Activated CD8-positive, alpha-beta memory T cell treated with anti-CD3 and anti-CD28 coated beads, Interleukin-2, amount 50 U/mL, for 24 hours (primary cell): ENCODE measurements at regions not wholly inside any gene's neighbourhood (a gene's known extent, or its start where the extent isn't known, plus 50 kb on each side); places are given as distances from the start of the nearest gene placed in this dataset.

Experiments used
- DNase-seq: peaks from one replicate; pipeline ENCODE4 v3.0.0-alpha.2; 2020; ENCODE audit errors: extremely low read depth

DNA sequence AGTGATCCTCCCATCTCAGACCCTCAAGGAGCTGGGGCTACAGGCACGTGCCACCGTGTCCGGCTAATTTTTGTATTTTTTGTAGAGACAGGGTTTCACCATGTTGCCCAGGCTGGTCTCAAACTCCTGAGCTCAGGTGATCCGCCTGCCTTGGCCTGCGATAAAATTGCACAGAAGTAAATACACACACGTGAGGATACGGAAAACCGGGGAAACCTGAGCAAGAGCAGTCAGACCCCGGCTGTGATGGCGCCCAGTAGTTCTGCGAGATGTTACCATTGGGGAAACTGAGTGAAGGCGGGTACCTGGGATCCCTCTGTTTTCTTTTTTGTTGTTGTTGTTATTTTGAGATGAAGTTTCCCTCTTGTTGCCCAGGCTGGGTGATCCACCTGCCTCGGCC is 114.9 kb downstream of the C9orf50 start:
- no peak for DNase-seq

DNA sequence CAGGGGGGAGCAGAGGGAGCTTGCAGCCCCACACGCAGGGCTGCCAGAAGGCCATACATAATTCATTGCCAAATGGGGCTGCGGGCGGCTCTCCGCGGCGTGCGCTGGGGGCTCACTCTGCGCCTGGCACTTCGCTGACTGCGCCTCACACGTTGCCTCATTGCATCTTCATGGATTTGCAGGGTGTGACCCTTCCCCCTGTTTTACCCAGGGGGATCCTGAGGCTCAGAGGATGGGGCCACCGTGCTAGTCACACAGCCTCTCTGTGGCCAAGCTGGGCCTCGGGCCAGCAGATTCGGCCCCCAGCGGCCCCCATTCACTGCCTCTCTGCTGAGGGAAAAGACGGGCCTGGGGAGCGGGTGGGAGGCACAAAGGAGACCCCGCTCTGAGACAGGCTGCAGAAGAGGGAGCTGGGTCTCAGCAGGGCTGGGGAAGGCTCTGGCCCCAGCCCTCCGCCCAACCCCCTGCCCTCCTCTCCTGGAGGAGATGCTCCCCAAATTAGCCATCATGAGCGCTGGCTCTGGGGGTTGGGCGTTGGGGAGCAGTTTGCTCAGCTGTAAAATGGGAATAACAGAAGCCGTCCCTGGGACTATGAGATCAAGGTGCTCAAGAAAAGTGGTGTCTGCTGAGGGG is 115.5 kb downstream of the C9orf50 start:
- DNase-seq: no peak

DNA sequence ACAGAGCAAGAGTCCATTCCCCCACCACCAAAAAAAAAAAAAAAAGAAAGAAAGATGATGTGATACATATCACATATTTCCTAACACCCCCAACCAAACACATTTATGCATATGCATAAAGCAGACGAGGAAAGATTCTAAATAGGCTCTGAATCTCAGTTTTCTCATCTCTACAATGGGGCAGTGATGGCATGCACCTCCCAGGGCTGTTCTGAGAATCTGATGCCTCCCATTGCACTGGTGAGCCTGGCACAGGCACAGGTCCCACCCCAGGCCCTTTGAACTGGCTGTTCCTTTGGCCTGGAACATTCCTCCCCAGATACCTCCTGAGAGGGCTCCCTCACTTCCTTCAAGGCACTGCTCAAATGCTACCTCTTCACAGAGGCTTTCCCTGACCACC is 116.5 kb downstream of the C9orf50 start:
- no peak for DNase-seq

DNA sequence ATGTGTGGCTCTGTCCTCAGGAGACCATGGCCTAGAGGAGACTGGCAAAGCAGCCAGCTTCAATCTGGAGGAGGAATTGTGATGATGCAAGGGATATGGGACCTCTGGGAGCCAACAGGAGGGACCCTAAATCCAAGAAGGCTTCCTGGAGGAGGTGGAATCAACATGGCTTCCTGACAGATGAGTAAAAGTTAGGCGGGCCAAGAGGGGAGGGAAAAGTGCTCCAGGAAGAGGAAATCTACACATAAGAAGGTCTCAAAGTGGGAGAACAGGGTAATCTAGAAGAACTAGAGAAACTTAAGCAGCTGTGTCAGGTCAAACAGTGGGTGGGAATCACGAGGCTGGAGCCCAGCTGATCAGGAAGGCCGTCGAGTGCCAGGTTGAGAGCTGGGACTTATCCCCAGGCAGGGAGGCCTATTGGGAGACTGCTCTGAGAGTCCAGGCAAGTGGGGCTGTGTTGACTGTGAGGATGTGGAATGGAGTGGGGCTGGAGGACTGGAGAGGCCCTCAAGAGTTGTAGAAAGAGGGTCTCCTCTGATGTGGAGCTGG is 119.1 kb downstream of the C9orf50 start:
- DNase-seq: no peak

GRCh38 chr9:129500863-129501770 is 119.8 kb downstream of the C9orf50 start:
- DNase-seq: no peak

DNA sequence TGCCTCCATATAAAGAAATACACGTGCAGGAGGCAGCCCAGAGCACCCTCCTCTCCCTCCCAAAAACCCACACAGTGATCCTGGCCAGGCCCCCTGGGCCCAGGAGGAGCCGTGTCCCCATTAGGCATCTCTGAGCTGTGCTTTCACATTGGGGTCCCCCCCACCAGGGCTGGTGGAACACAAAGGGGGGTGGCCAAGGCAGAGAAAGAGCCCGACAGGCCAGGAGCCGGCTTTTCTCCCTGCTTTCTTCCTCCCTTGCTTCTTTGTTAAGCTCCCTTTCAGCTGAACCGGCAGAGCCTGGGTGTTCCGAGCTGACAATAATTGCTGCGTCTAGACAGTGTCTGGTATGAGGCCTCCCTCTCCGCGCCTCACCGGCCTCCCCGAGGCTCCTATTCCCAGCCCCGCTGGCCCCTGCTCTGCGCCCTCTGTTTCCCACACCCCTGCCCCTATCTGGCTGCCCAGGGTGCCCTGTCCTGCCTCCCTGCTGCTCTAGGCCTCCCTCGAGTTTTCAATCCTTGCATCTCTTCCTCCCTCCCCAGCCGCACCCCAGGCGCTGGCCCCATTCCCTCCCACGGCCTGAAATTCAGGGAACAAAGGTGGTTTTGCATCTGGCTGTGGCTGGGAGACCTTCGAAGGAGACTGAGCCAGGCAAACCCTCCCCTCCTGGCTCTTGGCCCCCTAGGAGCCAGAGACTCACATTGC is 120.6 kb downstream of the C9orf50 start:
- no peak for DNase-seq

DNA sequence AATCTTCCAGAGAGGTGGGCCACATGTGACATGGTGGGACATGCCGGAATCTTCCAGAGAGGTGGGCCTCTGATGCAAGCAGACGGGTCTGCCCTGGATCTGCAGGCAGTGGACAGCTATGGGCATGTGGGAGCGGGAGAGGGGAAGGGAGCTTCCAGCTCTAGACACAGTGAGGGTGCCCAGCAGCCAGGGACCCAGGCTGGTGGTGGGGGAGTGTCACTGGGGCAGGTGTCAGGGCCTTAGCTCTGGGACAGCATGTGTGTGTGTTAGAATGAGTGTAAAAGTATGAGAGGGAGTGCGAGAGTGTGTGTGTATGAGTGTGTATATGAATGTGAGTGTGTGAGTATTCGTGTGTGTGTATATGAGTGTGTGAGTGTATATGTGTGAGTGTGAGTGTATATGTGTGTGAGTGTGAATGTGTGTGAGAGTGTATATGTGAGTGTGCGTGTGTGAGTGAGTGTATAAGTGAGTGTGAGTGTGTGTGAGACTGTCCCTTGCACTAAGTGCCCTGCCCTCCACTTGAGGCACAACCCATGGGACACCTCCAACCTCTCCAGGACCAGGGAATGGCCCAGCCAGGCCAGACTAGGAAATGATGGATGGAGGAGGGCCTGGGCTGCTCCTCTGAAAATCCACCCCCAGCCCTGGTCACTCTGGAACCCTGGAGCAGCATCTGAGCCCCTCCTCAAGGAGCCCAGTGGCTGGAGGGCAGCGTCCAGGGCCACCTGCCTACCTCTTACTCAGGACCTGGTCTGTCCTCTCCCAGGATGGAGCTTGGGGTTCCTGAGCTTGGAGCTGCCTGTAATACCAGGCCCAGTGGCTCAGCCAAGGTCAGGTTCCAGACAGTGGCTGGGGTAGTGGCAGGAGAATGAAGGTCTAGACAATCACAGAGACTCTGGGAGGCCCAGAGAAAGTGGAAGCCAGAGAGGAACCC is 122.2 kb downstream of the C9orf50 start:
- no peak for DNase-seq

DNA sequence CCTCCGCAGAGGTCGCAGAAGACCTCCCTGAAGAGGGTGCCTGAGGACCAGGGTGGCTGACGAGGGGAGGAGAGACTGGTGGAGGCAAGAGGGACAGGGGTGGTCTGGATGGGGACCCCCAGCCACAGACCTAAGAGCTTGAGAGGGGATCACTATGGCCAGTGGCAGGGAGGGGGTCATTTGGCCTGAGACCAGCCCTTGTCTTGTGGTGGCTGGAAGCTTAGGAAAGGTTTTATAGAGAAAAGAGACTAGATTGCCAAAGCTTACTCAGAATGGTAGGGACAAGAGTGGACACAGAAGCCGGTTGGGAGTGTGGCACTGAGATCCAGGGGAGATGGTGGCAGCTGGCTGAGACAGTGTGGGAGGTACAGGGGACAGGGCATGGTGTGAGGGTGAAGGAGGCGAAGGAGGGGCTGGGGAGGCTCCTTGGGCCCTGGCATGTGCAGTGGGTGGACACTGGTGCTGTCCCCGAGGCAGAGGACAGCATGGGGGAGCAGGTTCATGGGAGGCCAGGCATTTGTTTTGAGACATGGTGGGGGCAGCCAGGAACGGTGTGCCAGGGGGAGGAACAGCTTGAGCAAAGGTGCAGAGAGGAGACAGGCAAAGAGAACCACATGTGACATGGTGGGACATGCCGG is 123.0 kb downstream of the C9orf50 start:
- DNase-seq: no peak

- no peak for DNase-seq
Observed at GRCh38 chr9:129497005-129497812, 123.7 kb downstream of the C9orf50 start.

DNA sequence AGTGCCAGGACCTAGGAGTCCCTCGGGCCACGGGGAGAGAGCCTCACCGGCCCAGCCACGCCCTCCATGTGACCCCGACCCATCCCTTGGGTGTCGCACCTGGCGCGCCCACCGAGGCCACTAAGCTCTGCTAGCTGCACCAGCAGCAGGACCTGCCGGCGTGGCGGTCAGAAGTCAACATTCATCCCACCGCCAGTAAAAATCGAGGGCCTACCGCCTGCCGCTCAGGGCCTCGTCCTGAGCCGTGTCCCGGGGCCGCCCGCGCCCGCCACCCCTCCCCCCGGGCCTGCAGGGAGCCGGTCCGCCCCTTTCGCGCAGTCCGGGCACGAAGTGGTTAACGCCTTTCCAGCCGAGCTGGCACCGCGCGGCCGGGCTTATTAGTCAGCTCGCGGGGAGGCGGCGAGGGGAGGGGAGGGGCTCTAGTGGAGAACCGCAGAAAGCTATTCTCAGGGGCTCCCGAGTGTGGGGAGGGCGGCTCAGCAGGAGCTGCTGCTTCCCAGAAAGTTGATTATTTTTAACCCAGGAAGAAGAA is 124.4 kb downstream of the C9orf50 start:
- peak; percentile 63 for DNase-seq

- DNase-seq: peak; percentile 57
Observed at GRCh38 chr9:129495620-129496472, 125.1 kb downstream of the C9orf50 start.

DNA sequence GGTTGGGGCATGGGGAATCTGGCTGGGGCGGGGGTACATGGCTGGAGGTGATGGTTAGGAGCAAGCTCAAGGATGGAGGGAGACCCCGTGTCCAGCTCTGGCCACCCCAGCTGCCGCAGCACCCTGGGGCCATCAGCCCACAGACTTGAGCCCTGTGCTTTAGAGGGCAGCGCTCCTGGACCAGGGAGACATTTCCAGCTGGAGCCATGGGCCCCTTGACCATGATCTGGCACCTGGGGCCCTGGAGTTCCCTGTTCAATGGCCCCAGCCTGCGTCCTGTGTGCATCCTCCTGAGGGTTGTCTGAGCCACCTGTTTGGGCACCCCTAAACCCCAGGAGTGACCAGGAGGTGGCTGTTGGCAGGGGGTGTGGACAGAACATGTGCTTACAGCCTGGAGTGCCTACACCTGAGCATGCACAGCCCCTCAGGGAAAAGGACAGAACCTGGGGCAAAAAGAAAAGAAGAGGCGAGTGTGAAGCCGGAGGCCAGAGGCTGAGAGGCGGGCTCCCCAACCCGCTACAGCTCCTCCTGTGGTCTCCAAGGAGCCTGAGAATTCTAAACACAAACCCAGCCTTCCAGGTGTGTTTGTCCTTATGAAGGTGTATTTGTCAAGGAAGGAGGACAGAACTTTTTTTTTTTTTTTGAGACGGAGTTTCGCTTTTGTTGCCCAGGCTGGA is 126.7 kb downstream of the C9orf50 start:
- DNase-seq: no peak

DNA sequence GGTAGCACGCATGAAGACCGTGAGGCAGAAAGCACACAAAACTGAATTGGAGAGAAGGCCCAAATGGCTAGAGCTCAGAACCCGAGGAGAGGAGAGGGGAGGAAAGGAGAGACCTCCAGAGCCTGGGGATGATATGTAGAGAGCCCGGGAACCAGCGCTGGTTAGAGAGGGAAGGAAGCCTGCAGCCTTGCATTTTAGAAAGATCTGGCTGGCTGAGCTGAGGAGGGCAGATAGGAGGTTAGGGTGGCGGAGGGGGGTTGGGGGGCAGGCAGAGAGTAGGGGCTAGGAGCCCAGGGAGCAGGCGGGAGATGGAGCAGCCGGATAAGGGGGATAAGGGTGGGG is 127.2 kb downstream of the C9orf50 start:
- DNase-seq: no peak

DNA sequence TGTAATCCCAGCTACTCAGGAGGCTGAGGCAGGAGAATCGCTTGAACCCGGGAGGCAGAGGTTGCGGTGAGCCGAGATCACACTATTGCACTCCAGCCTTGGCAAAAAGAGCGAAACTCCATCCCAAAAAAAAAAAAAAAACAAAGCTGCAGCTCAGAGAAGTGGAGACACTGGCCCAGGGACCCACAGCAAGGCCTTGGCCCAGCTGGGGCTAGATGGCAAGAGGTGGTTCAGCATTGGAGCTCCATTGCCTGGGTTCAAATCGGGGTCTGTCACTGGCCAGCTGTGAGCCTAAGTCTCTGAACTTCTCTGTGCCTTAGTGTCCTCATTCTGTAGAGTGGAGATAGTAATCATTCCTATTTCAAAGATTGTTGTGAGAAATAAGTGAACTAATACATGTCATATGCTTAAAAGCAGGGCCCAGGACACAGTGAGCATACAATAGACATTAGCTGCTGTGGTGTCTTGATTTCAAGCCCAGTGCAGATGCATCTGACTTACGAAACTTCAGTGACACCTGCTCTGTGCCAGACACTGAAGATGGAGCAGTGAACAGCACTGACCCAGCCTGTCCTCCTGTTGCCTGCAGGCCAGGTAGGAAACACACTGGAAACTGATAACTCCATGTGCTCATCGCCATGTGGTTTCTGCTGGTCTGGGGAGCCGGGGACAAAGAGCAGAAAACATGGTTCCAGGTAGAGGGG is 127.7 kb downstream of the C9orf50 start:
- DNase-seq: no peak

DNA sequence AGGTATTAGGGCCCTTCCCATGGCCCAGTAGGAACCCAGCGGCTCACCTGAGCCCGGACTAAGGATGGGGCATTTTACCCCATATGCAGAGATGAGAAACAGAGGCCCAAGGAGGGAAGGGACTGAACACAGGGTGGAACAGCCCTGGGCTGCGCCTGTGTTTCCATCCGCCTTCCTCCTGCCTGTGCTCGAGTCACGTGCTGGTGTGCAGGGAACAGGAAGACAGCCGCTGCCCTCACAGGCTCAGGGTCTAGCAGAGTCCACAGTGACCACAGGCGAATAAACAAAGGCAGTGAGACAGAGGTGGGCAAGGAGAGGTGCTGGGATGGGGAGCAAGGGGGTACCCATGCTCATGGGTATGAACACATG is 129.4 kb downstream of the C9orf50 start:
- DNase-seq: no peak

- DNase-seq: no peak
Observed at GRCh38 chr9:129490583-129491486, 130.1 kb downstream of the C9orf50 start.
